Neuronal stem cell (in vitro differentiated cells): ENCODE measurements at regions not wholly inside any gene's neighbourhood (a gene's known extent, or its start where the extent isn't known, plus 50 kb on each side); places are given as distances from the start of the nearest gene placed in this dataset.

Source experiments
- DNase-seq: peaks from one replicate; pipeline ENCODE4 v3.0.0-alpha.2; 2013; ENCODE audit warnings: low spot score
- H2AFZ ChIP-seq: one replicate; pipeline ENCODE4 v1.6.1; 2013; ENCODE audit warnings: mild to moderate bottlenecking, low read length, inconsistent platforms
- H2AK5ac ChIP-seq: 2 replicates; pipeline ENCODE4 v1.6.1; 2013; ENCODE audit warnings: low read depth, mild to moderate bottlenecking, inconsistent platforms, low read length, moderate library complexity, mixed read lengths
- H2BK120ac ChIP-seq: 2 replicates; pipeline ENCODE4 v1.6.1; 2013; ENCODE audit warnings: low read depth, mild to moderate bottlenecking, inconsistent platforms, low read length, moderate library complexity, mixed read lengths
- H2BK12ac ChIP-seq: one replicate; pipeline ENCODE4 v1.6.1; 2013; ENCODE audit warnings: low read length, inconsistent platforms
- H2BK15ac ChIP-seq: 2 replicates; pipeline ENCODE4 v1.6.1; 2013; ENCODE audit warnings: mild to moderate bottlenecking, low read length, inconsistent platforms, mixed read lengths
- H2BK5ac ChIP-seq: one replicate; pipeline ENCODE4 v1.6.1; 2013; ENCODE audit warnings: inconsistent platforms, mild to moderate bottlenecking, low read length, moderate library complexity
- H3K14ac ChIP-seq: one replicate; pipeline ENCODE4 v1.6.1; 2013; ENCODE audit warnings: low read length, inconsistent platforms
- H3K18ac ChIP-seq: 2 replicates; pipeline ENCODE4 v1.6.1; 2013; ENCODE audit warnings: low read length, inconsistent platforms
- H3K23ac ChIP-seq: 2 replicates; pipeline ENCODE4 v1.6.1; 2013; ENCODE audit warnings: low read depth, mild to moderate bottlenecking, mixed read lengths, low read length, inconsistent platforms; ENCODE audit not compliant: poor library complexity
- H3K27ac ChIP-seq: replicated peaks from 3 replicates; pipeline ENCODE4 v1.5.1; 2013; ENCODE audit warnings: low read length, inconsistent platforms
- H3K27me3 ChIP-seq, 3 experiments: 2 replicates each; pipeline ENCODE4 v1.6.1; 2013; ENCODE audit warnings: low read length in 3 of 3, mild to moderate bottlenecking in 2 of 3, inconsistent platforms in 1 of 3, low read depth in 1 of 3, mixed read lengths in 1 of 3, moderate library complexity in 1 of 3; ENCODE audit not compliant: control insufficient read depth in 3 of 3, insufficient read depth in 3 of 3
- H3K36me3 ChIP-seq, 2 donors: replicated peaks in 1 of 2; 2 replicates each; pipeline ENCODE4 v1.6.1; 2013; ENCODE audit warnings: low read length in 2 of 2; ENCODE audit not compliant: control insufficient read depth in 2 of 2, insufficient read depth in 2 of 2
- H3K4ac ChIP-seq: 2 replicates; pipeline ENCODE4 v1.6.1; 2013; ENCODE audit warnings: inconsistent platforms, mild to moderate bottlenecking, low read length, moderate library complexity
- H3K4me1 ChIP-seq, 2 donors: 1 replicate in 1 of 2; 2 replicates in 1 of 2; pipeline ENCODE4 v1.6.1; 2013; ENCODE audit warnings: low read length in 2 of 2, low read depth in 1 of 2; ENCODE audit not compliant: control insufficient read depth in 2 of 2, insufficient read depth in 1 of 2
- H3K4me2 ChIP-seq: one replicate; pipeline ENCODE4 v1.6.1; 2013; ENCODE audit warnings: mild to moderate bottlenecking, low read length, inconsistent platforms; ENCODE audit not compliant: insufficient read depth, poor library complexity, severe bottlenecking
- H3K4me3 ChIP-seq, 2 donors: 2 replicates each; pipeline ENCODE4 v1.5.1; 2013; ENCODE audit warnings: low read length in 2 of 2, mild to moderate bottlenecking in 2 of 2, inconsistent platforms in 1 of 2, moderate library complexity in 1 of 2
- H3K79me1 ChIP-seq: one replicate; pipeline ENCODE4 v1.6.1; 2013; ENCODE audit warnings: low read depth, mild to moderate bottlenecking, inconsistent platforms, low read length, moderate library complexity
- H3K9ac ChIP-seq: one replicate; pipeline ENCODE4 v1.6.1; 2013; ENCODE audit warnings: mild to moderate bottlenecking, low read depth, low read length, inconsistent platforms; ENCODE audit not compliant: poor library complexity
- H3K9me3 ChIP-seq, 2 donors: replicated peaks in 1 of 2; 2 replicates each; pipeline versions ENCODE3 to v1.6.1; 2013; ENCODE audit warnings: low read length in 2 of 2, mild to moderate bottlenecking in 2 of 2, inconsistent platforms in 1 of 2, low read depth in 1 of 2, mixed read lengths in 1 of 2, moderate library complexity in 1 of 2; ENCODE audit not compliant: control insufficient read depth in 2 of 2, insufficient read depth in 1 of 2
- H4K8ac ChIP-seq: one replicate; pipeline ENCODE4 v1.6.1; 2013; ENCODE audit warnings: low read depth, mild to moderate bottlenecking, inconsistent platforms, low read length, moderate library complexity
- H4K91ac ChIP-seq: one replicate; pipeline ENCODE4 v1.6.1; 2013; ENCODE audit warnings: low read length, low read depth, mild to moderate bottlenecking, inconsistent platforms; ENCODE audit not compliant: poor library complexity
- WGBS, 2 donors: extraction: QIAGEN DNeasy Blood & Tissue Kit; methylation state at CpG; one replicate each; pipeline ENCODE4 v1.1.7; 2013; ENCODE audit warnings: missing lambda C conversion rate in 2 of 2, mixed read lengths in 1 of 2; ENCODE audit not compliant: insufficient read length in 2 of 2, insufficient replicate concordance in 1 of 2; ENCODE audit errors: extremely low coverage in 2 of 2; 5-methylcytosine and 5-hydroxymethylcytosine counted together

DNA sequence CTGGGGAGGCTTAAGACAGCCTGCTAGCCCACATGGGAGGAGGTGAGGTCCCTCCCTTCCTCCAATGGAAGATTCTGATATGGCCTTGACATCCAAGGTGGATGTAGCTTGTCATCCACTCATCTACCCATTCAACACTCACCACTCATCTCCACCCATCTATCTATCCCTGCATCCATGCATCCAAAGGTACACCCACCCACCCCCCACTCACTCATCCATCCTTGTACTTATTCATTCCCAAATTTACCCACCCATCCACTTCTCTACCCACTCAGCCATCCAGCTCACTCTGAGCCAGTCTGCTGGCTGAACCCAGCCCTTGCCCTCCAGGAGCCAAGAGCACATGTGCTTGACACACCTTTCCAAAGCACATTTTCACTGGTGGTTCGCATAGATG, 189.7 kb downstream of the TLE3 start:
- Histone ChIP-seq H3K27ac (no peak overlapping the region), H2BK15ac (no peak overlapping the region), H4K8ac (no peak overlapping the region), H3K4ac (no peak overlapping the region), H3K9ac (no peak overlapping the region), H2AFZ (no peak overlapping the region), H3K27me3 (peaks cover 0 to 25% (median 10%) of the 10 kb centered on the region in 3 experiments), H3K4me3 (no peak overlapping the region), H3K9me3 (no peaks in the 10 kb centered on the region), H2AK5ac (no peak overlapping the region), H3K36me3 (no peaks in the 10 kb centered on the region), H3K18ac (no peak overlapping the region), H3K79me1 (no peaks in the 10 kb centered on the region), H2BK12ac (no peak overlapping the region), H3K4me1 (peaks cover 0 to 11% of the 10 kb centered on the region in 2 donors), H4K91ac (no peak overlapping the region), H3K14ac (no peak overlapping the region), H3K4me2 (no peak overlapping the region), H2BK5ac (no peak overlapping the region), H2BK120ac (no peak overlapping the region), H3K23ac (no peak overlapping the region)
- WGBS, 2 donors = no CpG with 5 or more reads among the region's 1 CpG
- DNase-seq = no peak

DNA sequence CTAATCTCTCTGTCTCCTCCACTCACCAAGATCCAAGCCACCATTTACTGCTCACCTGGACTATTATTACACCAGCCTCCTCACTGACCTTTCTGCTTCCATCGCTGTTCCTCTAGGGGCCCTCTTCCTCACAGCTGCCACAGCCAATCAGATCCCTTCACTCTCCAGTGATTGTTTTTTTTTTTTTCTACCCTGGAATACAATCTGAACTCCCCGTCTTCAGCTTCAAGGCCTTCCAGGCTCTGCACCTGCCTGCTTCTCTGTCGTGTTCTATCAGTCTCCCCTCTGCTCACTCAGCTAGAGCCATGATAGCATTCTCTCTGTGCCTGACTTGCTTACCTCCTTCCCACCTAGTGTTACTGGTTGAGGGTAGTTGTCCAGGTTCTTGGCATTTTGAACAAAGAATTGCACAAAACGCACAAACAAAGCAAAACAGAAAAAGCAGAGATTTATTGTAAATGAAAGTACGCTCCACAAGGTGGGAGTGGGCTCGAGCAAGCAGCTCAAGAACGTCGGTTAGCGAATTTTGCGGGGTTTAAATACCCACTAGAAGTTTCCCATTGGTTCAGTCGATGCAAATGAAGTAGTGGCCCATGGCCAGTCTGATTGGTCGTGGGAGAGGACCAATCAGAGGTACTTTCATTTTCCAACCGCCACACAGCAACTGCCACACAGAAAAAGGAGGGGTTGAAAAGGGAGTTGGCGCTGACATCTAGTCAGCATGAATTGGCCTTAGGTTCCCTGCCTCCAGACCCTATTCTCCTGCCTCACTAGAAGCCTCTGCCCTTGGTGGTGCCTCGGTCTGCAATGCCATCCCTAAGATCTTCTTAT, 188.9 kb downstream of the TLE3 start:
- Histone ChIP-seq H2BK5ac (no peak overlapping the region), H4K8ac (no peak overlapping the region), H3K9me3 (no peaks in the 10 kb centered on the region), H3K23ac (no peak overlapping the region), H2BK12ac (no peak overlapping the region), H2AFZ (peak overlapping the region; percentile 17), H3K18ac (no peak overlapping the region), H3K27ac (no peak overlapping the region), H3K4ac (no peak overlapping the region), H3K4me1 (peaks cover 0 to 13% of the 10 kb centered on the region in 2 donors), H3K4me3 (no peak overlapping the region), H3K79me1 (no peaks in the 10 kb centered on the region), H3K4me2 (no peak overlapping the region), H3K27me3 (peaks cover 0 to 32% (median 10%) of the 10 kb centered on the region in 3 experiments), H3K14ac (no peak overlapping the region), H3K36me3 (no peaks in the 10 kb centered on the region), H2BK15ac (no peak overlapping the region), H4K91ac (no peak overlapping the region), H2AK5ac (no peak overlapping the region), H3K9ac (no peak overlapping the region), H2BK120ac (no peak overlapping the region)
- no peak for DNase-seq
- WGBS, 2 donors = no CpG with 5 or more reads among the region's 15 CpGs

DNA sequence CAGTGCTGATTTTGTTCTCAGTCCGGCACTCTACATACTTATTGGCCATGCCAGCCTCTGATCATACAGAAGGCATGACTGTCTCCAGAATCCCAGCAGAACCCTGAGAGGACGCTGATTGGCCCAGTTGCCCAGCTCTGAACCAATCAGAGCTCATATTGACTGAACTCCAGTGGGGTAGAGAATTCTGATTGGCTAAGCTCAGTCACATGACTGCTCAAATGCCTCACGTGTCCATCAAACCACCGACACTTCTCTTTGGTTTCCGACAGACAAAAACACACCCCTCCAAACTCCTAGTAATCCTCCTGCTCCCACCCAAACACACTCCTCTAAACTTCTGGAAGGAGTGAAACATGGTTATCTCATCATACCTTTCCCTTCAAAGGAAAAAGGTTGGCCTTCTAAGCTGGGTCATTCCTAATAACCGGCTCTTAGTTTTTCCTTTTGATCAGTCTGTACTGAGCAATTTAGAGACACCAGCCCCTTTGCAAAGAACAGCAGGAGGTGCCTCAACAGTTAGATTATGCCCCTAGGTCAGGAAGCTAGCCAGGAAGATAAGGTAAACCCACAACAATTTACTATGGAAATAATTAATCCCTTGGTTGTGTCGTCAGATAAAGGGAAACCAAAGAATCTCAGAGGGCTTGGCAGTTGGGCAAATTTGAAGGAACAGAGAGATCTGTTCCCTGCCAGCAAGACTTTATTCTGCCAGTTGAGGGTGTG, 187.8 kb downstream of the TLE3 start:
- DNase-seq = no peak
- no CpG with 5 or more reads among the region's 7 CpGs for WGBS, 2 donors
- Histone ChIP-seq H3K36me3 (no peaks in the 10 kb centered on the region), H3K4me2 (no peak overlapping the region), H2AK5ac (no peak overlapping the region), H2BK5ac (no peak overlapping the region), H3K27me3 (peaks cover 0 to 32% (median 12%) of the 10 kb centered on the region in 3 experiments), H3K79me1 (no peaks in the 10 kb centered on the region), H3K4me3 (no peak overlapping the region), H4K91ac (no peak overlapping the region), H3K4ac (no peak overlapping the region), H3K18ac (no peak overlapping the region), H2BK12ac (no peak overlapping the region), H3K23ac (no peak overlapping the region), H3K9ac (no peak overlapping the region), H3K27ac (no peak overlapping the region), H2BK15ac (no peak overlapping the region), H2AFZ (no peak overlapping the region), H3K9me3 (no peaks in the 10 kb centered on the region), H2BK120ac (no peak overlapping the region), H4K8ac (no peak overlapping the region), H3K14ac (no peak overlapping the region), H3K4me1 (peaks cover 0 to 16% of the 10 kb centered on the region in 2 donors)

DNA sequence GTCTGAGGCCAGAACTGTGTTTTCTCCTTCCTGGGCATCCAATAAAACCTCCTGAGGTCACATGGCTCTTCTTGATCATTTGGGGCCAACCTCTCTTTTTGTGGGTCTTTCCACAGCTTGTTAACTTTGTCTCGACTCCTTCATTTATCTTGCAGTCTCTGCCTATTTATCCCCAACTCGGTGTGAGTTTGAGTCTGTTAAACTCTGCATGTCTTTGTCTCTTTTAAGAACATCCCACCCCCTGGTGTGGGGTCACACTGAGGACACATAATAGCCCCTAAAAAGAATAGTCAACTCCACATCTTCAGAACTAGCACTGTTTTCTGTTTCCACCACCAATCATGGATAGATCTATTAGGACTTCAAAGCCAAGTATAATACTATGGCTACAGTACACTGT, 187.2 kb downstream of the TLE3 start:
- H3K18ac ChIP-seq = no peak overlapping the region
- no peak overlapping the region for H4K8ac ChIP-seq
- H3K9ac ChIP-seq = no peak overlapping the region
- no peak overlapping the region for H2AFZ ChIP-seq
- H2BK120ac ChIP-seq = no peak overlapping the region
- H3K9me3 ChIP-seq = no peaks in the 10 kb centered on the region
- no peak overlapping the region for H2BK12ac ChIP-seq
- no peak for DNase-seq
- no peak overlapping the region for H2AK5ac ChIP-seq
- H3K27me3 ChIP-seq = peaks cover 0 to 32% (median 15%) of the 10 kb centered on the region in 3 experiments
- H3K23ac ChIP-seq = no peak overlapping the region
- no peak overlapping the region for H3K4me2 ChIP-seq
- H3K36me3 ChIP-seq = no peaks in the 10 kb centered on the region
- no peak overlapping the region for H3K4ac ChIP-seq
- H2BK15ac ChIP-seq = no peak overlapping the region
- no CpG with 5 or more reads among the region's 2 CpGs for WGBS, 2 donors
- no peaks in the 10 kb centered on the region for H3K79me1 ChIP-seq
- H3K4me3 ChIP-seq = no peak overlapping the region
- H4K91ac ChIP-seq = no peak overlapping the region
- no peak overlapping the region for H3K14ac ChIP-seq
- no peak overlapping the region for H3K27ac ChIP-seq
- H3K4me1 ChIP-seq = peaks cover 0 to 16% of the 10 kb centered on the region in 2 donors
- H2BK5ac ChIP-seq = no peak overlapping the region
